D721Med (cell line): ENCODE measurements at regions not wholly inside any gene's neighbourhood (a gene's known extent, or its start where the extent isn't known, plus 50 kb on each side); places are given as distances from the start of the nearest gene placed in this dataset.
A peak's percentile ranks its signal among the peaks of the same experiment; 100 is the strongest.

Source experiments
- DNase-seq: peaks from one replicate; pipeline ENCODE4 v3.0.0; 2011; ENCODE audit warnings: low spot score; ENCODE audit not compliant: insufficient read length
- FAIRE-seq: peaks from 2 replicates; lab custom pipeline; 2011; peaks lifted over from hg19 to GRCh38; lab: Jason Lieb, UNC
- TF ChIP-seq, protein P1 (sequence below): IDR thresholded peaks from 2 replicates; pipeline ENCODE4 v1.5.1; 2012; ENCODE audit warnings: mild to moderate bottlenecking, control low read depth; ENCODE audit not compliant: insufficient read depth; ENCODE audit errors: missing control alignments

DNA sequence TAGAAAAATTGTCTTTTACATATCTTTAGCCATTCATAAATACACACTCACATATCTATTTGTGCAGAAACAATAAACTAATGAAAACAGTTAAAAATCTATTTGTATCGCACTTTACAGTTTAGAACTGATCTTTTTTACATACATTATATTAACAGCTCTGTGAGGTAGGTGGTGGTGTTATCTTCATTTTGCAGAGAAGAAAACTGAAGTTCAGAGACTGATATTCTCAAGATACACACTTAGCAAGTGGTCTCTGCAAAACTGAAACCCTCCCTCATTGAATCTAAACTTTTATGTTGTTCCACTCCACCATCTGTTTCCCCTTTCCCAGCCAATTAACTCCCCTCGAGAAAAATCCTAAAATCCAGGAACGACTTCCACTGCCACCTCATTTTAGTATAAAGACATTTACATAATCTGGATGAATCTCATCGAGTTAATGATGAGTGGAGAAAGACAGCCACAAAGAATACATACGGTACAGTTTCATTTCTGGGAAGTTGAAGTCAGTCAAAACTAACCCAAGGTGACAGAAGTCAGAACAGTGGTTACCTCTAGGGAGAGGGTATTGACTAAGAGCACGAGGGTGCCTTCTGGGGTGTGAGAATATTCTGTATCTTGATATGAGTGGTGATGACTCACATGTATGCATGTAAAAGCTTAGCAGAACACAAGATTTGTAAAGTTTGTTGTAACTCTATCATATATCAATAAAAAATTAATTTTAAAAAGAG is 524.2 kb upstream of the TCF4 start:
- TF ChIP-seq, protein P1, sequence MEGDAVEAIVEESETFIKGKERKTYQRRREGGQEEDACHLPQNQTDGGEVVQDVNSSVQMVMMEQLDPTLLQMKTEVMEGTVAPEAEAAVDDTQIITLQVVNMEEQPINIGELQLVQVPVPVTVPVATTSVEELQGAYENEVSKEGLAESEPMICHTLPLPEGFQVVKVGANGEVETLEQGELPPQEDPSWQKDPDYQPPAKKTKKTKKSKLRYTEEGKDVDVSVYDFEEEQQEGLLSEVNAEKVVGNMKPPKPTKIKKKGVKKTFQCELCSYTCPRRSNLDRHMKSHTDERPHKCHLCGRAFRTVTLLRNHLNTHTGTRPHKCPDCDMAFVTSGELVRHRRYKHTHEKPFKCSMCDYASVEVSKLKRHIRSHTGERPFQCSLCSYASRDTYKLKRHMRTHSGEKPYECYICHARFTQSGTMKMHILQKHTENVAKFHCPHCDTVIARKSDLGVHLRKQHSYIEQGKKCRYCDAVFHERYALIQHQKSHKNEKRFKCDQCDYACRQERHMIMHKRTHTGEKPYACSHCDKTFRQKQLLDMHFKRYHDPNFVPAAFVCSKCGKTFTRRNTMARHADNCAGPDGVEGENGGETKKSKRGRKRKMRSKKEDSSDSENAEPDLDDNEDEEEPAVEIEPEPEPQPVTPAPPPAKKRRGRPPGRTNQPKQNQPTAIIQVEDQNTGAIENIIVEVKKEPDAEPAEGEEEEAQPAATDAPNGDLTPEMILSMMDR: no peak
- FAIRE-seq: no peak

DNA sequence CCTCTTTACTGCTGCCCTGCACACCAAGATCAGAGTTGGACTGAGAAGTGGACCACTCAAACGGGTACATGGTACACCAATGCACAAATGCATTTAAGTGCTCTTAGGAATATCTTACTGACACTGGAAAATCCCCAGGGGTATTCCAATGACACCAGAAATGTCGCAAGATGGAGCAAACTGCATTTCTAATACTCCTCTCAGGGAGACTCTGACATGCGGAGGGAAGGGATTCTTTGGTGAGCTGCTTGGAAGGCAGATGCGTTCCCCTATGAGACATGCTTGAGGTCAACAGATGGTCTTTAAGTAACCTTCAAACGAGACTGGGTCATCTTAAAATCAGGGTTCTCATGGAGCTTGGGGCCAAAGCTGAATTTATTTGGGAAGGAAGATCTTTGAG is 521.8 kb upstream of the TCF4 start:
- FAIRE-seq: no peak
- TF ChIP-seq, protein P1: no peak
- DNase-seq: no peak

More for the DNA sequence above, 524.2 kb upstream of the TCF4 start:
- no peak for DNase-seq

DNA sequence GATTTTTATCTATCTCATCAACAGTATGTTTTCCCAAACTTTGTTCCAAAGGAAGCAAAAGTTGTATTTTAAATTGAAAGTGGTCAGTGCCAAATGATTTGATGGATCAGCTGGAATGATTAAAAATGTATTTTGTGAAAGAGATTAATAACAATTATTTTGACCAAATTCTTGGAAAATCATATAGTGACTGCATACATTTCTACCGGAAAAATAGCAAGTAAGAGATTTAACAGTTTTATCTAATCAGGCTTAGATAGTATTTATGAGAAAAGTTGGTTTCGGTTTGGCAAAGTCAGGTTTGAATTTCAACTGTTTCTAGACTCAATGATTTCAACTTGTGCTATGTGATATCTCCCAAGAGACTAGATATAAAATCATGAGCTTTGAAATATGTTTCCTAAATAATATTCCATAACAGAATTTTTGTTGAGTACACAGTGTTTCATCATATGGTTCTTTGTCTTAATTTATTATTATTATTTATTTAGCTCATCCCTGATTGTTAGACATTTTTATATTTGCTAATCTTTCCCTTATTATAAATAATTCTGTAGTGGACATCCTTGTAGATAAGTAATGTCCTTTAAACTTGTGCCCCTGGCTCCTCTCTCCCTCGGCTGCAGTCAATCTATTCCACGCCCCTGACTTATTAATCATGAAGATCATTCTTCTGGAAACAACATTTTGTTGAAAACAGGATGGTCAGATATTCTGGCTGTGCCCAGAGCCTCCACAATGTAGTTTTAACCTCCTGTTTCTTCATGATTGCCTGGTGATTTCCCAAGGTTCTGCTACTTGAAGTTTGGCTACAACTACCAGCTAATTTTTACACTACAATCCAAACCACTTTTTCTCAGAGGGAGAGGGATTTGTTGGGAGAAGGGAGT is 520.7 kb upstream of the TCF4 start:
- TF ChIP-seq, protein P1: no peak
- DNase-seq (no peak), FAIRE-seq (peak; percentile 97)

DNA sequence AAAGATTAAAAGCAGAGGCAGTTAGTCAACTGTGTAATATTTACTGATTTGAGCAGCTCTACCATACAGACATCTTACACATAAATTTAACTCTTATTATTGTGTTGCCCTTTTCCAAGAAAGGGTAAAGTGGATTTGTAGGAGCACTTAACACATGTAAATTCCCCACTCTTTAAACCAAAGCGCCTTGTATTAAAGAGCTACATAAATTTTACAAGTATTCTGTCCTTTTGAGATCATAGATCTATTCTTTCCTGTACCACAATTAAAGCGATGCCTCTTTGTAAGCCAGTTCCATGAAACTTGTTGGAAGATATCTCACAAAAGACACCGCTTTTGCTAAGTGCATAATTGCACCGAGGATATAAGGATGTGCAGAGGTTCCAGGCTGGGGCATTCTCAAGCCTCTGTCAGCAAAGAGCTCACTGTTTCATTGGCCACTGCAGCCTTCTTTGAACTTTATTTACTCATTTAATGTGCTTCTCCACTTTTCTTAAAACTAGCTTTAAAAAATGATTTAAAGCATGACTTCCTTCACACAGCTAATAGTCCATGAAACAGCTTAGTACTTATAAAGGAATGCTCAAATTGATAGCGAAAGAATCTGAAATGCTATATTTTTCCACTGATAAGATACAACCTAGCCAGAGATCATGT is 520.0 kb upstream of the TCF4 start:
- TF ChIP-seq, protein P1: no peak
- DNase-seq (no peak), FAIRE-seq (no peak)

- peak; percentile 94 for FAIRE-seq
- DNase-seq: no peak
- TF ChIP-seq, protein P1: no peak
Measured at GRCh38 chr18:56100090-56100722, 512.2 kb upstream of the TCF4 start.

DNA sequence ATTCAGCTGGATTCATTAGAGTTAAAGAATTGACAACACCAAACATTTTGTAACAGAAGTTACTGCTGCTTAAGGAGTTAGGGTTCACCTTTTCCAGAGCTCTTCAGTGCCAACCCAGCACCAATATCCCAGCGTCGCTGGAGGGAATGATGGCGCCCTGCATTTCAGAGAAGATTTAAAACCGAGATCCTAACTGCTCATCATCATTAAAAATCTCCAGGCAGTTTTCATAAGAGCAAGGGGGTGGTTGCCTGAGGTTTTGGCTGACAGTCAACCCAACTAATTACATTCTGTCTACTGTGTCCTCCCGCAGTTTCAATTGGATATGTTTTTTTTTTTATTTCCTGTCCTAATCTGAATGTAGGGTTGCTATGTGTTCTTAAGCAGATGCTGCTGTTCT is 509.6 kb upstream of the TCF4 start:
- FAIRE-seq (peak; percentile 90), DNase-seq (no peak)
- TF ChIP-seq, protein P1: no peak
